Stimulated activated CD8-positive, alpha-beta memory T cell treated with anti-CD3 and anti-CD28 coated beads, Interleukin-7, amount 100 ng/mL, for 1 hour (primary cell): ENCODE measurements at regions not wholly inside any gene's neighbourhood (a gene's known extent, or its start where the extent isn't known, plus 50 kb on each side); places are given as distances from the start of the nearest gene placed in this dataset.
A peak's percentile ranks its signal among the peaks of the same experiment; 100 is the strongest.

Experiments used
- DNase-seq, 2 donors: peaks; one replicate each; pipeline ENCODE4 v3.0.0-alpha.2; 2020; ENCODE audit warnings: low read depth in 2 of 2

GRCh38 chr4:26020083-26020668 is 106.2 kb downstream of the SMIM20 start:
- DNase-seq, result no peak

- DNase-seq, result no peak
Observed at GRCh38 chr4:26020881-26021280, 106.9 kb downstream of the SMIM20 start.

- no peak for DNase-seq
Observed at GRCh38 chr4:26021417-26022345, 107.7 kb downstream of the SMIM20 start.

GRCh38 chr4:26022346-26023202 is 108.6 kb downstream of the SMIM20 start:
- DNase-seq, result no peak

GRCh38 chr4:26023203-26023972 is 109.4 kb downstream of the SMIM20 start:
- no peak for DNase-seq

- DNase-seq, result no peak
Observed at GRCh38 chr4:26024079-26024478, 110.1 kb downstream of the SMIM20 start.

GRCh38 chr4:26028133-26028792 is 114.2 kb downstream of the SMIM20 start:
- no peak for DNase-seq

- DNase-seq, result peak; percentile 31
Observed at GRCh38 chr4:26028793-26029567, 115.0 kb downstream of the SMIM20 start.

- DNase-seq, result no peak
Observed at GRCh38 chr4:26029568-26030131, 115.6 kb downstream of the SMIM20 start.

- no peak for DNase-seq
Observed at GRCh38 chr4:26030260-26030667, 116.2 kb downstream of the SMIM20 start.

- no peak for DNase-seq
Observed at GRCh38 chr4:26030780-26031179, 116.8 kb downstream of the SMIM20 start.

GRCh38 chr4:26031704-26032103 is 117.7 kb downstream of the SMIM20 start:
- no peak for DNase-seq

- DNase-seq, result no peak
Observed at GRCh38 chr4:26032142-26032541, 118.1 kb downstream of the SMIM20 start.

- DNase-seq, result no peak
Observed at GRCh38 chr4:26032630-26033317, 118.8 kb downstream of the SMIM20 start.

GRCh38 chr4:26033389-26033788 is 119.4 kb downstream of the SMIM20 start:
- DNase-seq, result no peak

GRCh38 chr4:26034849-26035248 is 120.8 kb downstream of the SMIM20 start:
- DNase-seq, result no peak

GRCh38 chr4:26035921-26036320 is 121.9 kb downstream of the SMIM20 start:
- DNase-seq, result no peak

GRCh38 chr4:26039639-26040359 is 125.8 kb downstream of the SMIM20 start:
- DNase-seq, result no peak

- DNase-seq, result no peak
Observed at GRCh38 chr4:26044524-26044923, 130.5 kb downstream of the SMIM20 start.
